ENCODE measurements at regions not wholly inside any gene's neighbourhood (a gene's known extent, or its start where the extent isn't known, plus 50 kb on each side); places are given as distances from the start of the nearest gene placed in this dataset.

GRCh38 chr9:127561491-127562278 lies 50.4 kb upstream of the STXBP1 start:
- TF ChIP-seq MXD1 (CRISPR knock-in tag; IDR thresholded peaks at IDR 0.05; ENCODE audit: borderline replicate concordance, poor library complexity, severe bottlenecking) (no peak), ATF3 (IDR thresholded peaks at IDR 0.05) (peak; percentile 94), ATF3 (CRISPR knock-in tag; conservative IDR thresholded peaks at IDR 0.05) (peak; percentile 77; the same call in 1 of the 2 replicates), POLR2AphosphoS5 (IDR thresholded peaks at IDR 0.05; ENCODE audit: control insufficient read depth, insufficient read depth, low read depth, low read length) (no peak), ATF6 (CRISPR knock-in tag; IDR thresholded peaks at IDR 0.05) (no peak), EP300 (IDR thresholded peaks at IDR 0.05; ENCODE audit: low read length) (peak; percentile 35; the same call in 1 of the 2 replicates), USF2 (CRISPR knock-in tag; IDR thresholded peaks at IDR 0.05) (no peak), PRDM10 (IDR thresholded peaks at IDR 0.05; ENCODE audit: partially characterized antibody) (peak; percentile 27), ZNF134 (CRISPR knock-in tag; conservative IDR thresholded peaks at IDR 0.05) (no peak)
